PFSK-1 (cell line): ENCODE measurements at regions not wholly inside any gene's neighbourhood (a gene's known extent, or its start where the extent isn't known, plus 50 kb on each side); places are given as distances from the start of the nearest gene placed in this dataset.

Experiments
- FOXP2 ChIP-seq: optimal IDR thresholded peaks from 2 replicates; pipeline ENCODE3; 2011; ENCODE audit warnings: borderline replicate concordance, control low read depth, inconsistent platforms; ENCODE audit not compliant: insufficient read depth; ENCODE audit errors: extremely low read length, extremely low read depth
- POLR2AphosphoS5 ChIP-seq: IDR thresholded peaks from 2 replicates; pipeline ENCODE4 v1.6.1; 2012; ENCODE audit warnings: low read depth, mild to moderate bottlenecking, control low read depth, low read length, moderate library complexity
- SIN3A ChIP-seq: IDR thresholded peaks from 2 replicates; pipeline ENCODE4 v1.6.1; 2012; ENCODE audit warnings: mild to moderate bottlenecking, low read length, moderate library complexity, borderline replicate concordance; ENCODE audit not compliant: insufficient read depth
- TAF1 ChIP-seq: IDR thresholded peaks from 2 replicates; pipeline ENCODE4 v1.6.1; 2012; ENCODE audit warnings: low read length, control low read depth, borderline replicate concordance; ENCODE audit not compliant: insufficient read depth
- TF ChIP-seq, protein P1 (sequence below), 2 experiments: IDR thresholded peaks; 2 replicates each; pipeline versions ENCODE4 v1.6.1 to v1.8.0; 2011 to 2012; ENCODE audit warnings: low read depth in 2 of 2, low read length in 2 of 2, control low read depth in 1 of 2, inconsistent platforms in 1 of 2, mild to moderate bottlenecking in 1 of 2, moderate library complexity in 1 of 2; ENCODE audit not compliant: insufficient read depth in 1 of 2

DNA sequence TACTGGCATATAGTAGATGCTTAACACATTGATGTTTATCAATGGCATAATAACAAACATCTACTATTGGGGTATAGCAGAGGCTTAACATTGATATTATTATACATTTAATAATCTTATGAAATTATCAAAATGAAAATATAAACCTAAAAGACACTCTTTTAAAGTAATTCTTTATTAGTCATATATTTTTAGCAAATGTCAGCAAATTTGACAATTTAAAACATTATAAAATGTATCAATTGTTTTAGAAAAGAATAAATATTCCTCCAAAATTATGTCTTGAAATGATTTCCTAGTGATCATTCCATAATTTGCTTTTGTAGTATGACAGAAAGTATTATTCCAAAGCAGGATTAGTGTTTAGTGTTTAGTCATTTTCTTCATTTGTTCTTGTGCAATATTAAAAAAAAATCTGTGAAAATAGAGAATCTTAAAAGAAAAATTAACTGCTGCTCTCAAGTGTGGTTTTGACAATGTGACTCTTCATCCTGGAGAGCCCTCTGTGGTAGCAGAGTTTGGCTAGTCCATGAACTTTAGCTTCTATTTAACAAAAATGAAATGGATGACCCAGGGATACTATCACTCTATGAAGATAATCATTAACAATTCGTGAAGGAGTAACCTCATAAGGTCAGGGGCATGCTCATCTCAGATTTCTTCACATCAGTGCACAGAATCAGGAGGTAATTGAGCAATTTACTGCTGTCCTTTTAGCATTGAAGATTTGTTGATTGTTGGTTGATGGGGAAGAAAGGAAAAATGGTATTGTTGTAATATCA, 1018.5 kb downstream of the LRFN5 start:
- TF ChIP-seq FOXP2 (no peak), SIN3A (no peak), POLR2AphosphoS5 (no peak), TAF1 (no peak)
- TF ChIP-seq, protein P1, sequence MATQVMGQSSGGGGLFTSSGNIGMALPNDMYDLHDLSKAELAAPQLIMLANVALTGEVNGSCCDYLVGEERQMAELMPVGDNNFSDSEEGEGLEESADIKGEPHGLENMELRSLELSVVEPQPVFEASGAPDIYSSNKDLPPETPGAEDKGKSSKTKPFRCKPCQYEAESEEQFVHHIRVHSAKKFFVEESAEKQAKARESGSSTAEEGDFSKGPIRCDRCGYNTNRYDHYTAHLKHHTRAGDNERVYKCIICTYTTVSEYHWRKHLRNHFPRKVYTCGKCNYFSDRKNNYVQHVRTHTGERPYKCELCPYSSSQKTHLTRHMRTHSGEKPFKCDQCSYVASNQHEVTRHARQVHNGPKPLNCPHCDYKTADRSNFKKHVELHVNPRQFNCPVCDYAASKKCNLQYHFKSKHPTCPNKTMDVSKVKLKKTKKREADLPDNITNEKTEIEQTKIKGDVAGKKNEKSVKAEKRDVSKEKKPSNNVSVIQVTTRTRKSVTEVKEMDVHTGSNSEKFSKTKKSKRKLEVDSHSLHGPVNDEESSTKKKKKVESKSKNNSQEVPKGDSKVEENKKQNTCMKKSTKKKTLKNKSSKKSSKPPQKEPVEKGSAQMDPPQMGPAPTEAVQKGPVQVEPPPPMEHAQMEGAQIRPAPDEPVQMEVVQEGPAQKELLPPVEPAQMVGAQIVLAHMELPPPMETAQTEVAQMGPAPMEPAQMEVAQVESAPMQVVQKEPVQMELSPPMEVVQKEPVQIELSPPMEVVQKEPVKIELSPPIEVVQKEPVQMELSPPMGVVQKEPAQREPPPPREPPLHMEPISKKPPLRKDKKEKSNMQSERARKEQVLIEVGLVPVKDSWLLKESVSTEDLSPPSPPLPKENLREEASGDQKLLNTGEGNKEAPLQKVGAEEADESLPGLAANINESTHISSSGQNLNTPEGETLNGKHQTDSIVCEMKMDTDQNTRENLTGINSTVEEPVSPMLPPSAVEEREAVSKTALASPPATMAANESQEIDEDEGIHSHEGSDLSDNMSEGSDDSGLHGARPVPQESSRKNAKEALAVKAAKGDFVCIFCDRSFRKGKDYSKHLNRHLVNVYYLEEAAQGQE (IDR thresholded peaks at IDR 0.05; ENCODE audit: insufficient read depth in 1 of 2, low read depth in 2 of 2, low read length in 2 of 2) = no peak

DNA sequence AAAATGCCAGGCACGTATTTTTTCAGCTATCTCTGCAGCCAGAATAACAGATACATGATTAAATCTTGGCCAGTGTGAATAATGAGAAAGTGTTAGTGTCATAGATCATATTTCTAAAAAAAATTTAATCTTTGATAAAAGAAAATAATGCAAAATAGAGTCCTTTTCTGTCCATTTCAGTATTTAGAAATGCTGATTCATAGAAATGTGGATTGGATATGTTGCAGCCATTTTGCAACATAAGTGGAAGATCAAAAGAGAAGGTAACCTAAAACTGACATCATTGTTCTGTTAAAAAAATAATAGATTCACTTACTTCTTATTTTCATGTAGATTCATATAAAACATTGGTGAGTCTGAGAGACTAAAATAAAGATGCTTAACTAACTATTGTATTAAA, 1010.3 kb downstream of the LRFN5 start:
- no peak for TF ChIP-seq SIN3A
- TF ChIP-seq, protein P1 (IDR thresholded peaks at IDR 0.05; ENCODE audit: insufficient read depth in 1 of 2, low read depth in 2 of 2, low read length in 2 of 2) = no peak
- no peak for TF ChIP-seq TAF1
- no peak for TF ChIP-seq FOXP2
- no peak for TF ChIP-seq POLR2AphosphoS5

DNA sequence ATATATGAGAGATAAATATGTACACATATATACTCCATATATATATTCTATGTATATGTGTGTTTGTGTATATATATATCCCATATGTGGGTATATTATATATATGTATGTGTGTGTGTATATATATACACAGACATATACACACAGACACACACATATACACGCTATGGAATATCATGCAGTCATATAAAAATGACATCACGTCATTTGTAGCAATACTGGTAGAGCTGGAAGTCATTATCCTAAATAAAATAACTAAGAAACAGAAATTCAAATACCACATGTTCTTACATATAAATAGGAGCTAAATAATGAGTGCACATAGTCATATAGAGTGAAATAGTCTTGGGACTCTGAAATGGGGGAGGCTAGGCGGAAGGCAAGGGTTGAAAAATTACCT, 1000.2 kb downstream of the LRFN5 start:
- no peak for TF ChIP-seq FOXP2
- TF ChIP-seq POLR2AphosphoS5 = no peak
- no peak for TF ChIP-seq TAF1
- TF ChIP-seq, protein P1 (IDR thresholded peaks at IDR 0.05; ENCODE audit: insufficient read depth in 1 of 2, low read depth in 2 of 2, low read length in 2 of 2) = no peak
- TF ChIP-seq SIN3A = no peak

DNA sequence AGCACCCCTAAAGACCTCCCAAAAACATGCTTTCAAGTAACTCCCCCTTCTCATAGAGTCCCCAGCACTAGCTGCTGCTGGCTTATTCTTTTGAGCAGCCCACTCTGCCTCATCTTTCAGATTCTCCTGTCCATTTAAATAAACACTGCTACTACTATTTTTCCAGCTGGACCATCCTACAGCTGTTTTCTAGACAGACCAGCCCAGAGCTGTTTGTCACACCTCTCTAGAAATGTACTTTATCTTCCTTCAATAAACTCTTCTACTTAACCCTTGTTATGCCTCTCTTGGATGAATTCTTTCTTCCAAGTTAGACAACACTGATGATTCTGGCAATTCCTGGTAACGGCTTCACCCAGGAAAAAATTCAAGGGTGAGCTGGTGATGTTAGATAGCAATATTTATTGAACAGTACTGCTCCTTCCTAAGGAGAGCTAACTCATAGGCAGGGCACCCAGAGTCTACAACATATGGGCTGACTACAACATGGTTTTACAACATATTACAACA, 995.7 kb downstream of the LRFN5 start:
- no peak for TF ChIP-seq POLR2AphosphoS5
- TF ChIP-seq SIN3A = no peak
- TF ChIP-seq, protein P1 (IDR thresholded peaks at IDR 0.05; ENCODE audit: insufficient read depth in 1 of 2, low read depth in 2 of 2, low read length in 2 of 2) = no peak
- TF ChIP-seq TAF1 = no peak
- no peak for TF ChIP-seq FOXP2
